ENCODE measurements at regions not wholly inside any gene's neighbourhood (a gene's known extent, or its start where the extent isn't known, plus 50 kb on each side); places are given as distances from the start of the nearest gene placed in this dataset.

- DNase-seq (ENCODE audit: low spot score in 2 of 2): no peak
Observed at GRCh38 chr2:138175066-138175465, 210.8 kb downstream of the HNMT start.

GRCh38 chr2:138176862-138177439 is 212.7 kb downstream of the HNMT start:
- DNase-seq (ENCODE audit: low spot score in 2 of 2): no peak
- Histone ChIP-seq H3K27me3 (no peaks in the 10 kb centered on the region), H3K27ac (no peak overlapping the region), H3K4me3 (no peak overlapping the region), H3K4me1 (no peaks in the 10 kb centered on the region), H3K9me3 (no peaks in the 10 kb centered on the region), H3K36me3 (no peaks in the 10 kb centered on the region)
- intact Hi-C loops (cut with DNase I; ENCODE audit: low total_unique reads): loop anchor here (5.0 kb wide), 1 partner anchor 345 kb away; no protein-coding TSS in a partner anchor
- TF ChIP-seq POLR2AphosphoS5 (IDR thresholded peaks at IDR 0.05) (no peak), CTCF (IDR thresholded peaks at IDR 0.05) (no peak), POLR2A (IDR thresholded peaks at IDR 0.05) (no peak)

More at GRCh38 chr2:138175066-138175465, 210.8 kb downstream of the HNMT start:
- no peak for TF ChIP-seq POLR2A (IDR thresholded peaks at IDR 0.05)
- no peak for TF ChIP-seq POLR2AphosphoS5 (IDR thresholded peaks at IDR 0.05)
- TF ChIP-seq CTCF (IDR thresholded peaks at IDR 0.05): no peak
- intact Hi-C loops (cut with DNase I; ENCODE audit: low total_unique reads): loop anchor here (5.0 kb wide), 1 partner anchor 343 kb away; no protein-coding TSS in a partner anchor
- Histone ChIP-seq H3K9me3 (no peaks in the 10 kb centered on the region), H3K4me3 (no peak overlapping the region), H3K36me3 (no peaks in the 10 kb centered on the region), H3K27ac (no peak overlapping the region), H3K27me3 (no peaks in the 10 kb centered on the region), H3K4me1 (no peaks in the 10 kb centered on the region)

GRCh38 chr2:138177693-138178092 is 213.4 kb downstream of the HNMT start:
- TF ChIP-seq CTCF (IDR thresholded peaks at IDR 0.05): no peak
- no peak for TF ChIP-seq POLR2A (IDR thresholded peaks at IDR 0.05)
- TF ChIP-seq POLR2AphosphoS5 (IDR thresholded peaks at IDR 0.05): no peak
- H3K36me3 ChIP-seq: no peaks in the 10 kb centered on the region
- H3K4me1 ChIP-seq: no peaks in the 10 kb centered on the region
- no peak for DNase-seq (ENCODE audit: low spot score in 2 of 2)
- no peak overlapping the region for H3K27ac ChIP-seq
- intact Hi-C loops (cut with DNase I; ENCODE audit: low total_unique reads): loop anchor here (5.0 kb wide), 1 partner anchor 345 kb away; no protein-coding TSS in a partner anchor
- H3K9me3 ChIP-seq: no peaks in the 10 kb centered on the region
- no peak overlapping the region for H3K4me3 ChIP-seq
- H3K27me3 ChIP-seq: no peaks in the 10 kb centered on the region

- TF ChIP-seq CTCF (IDR thresholded peaks at IDR 0.05) (no peak), POLR2AphosphoS5 (IDR thresholded peaks at IDR 0.05) (no peak), POLR2A (IDR thresholded peaks at IDR 0.05) (no peak)
- Histone ChIP-seq H3K27ac (no peak overlapping the region), H3K27me3 (no peaks in the 10 kb centered on the region), H3K4me3 (no peak overlapping the region), H3K9me3 (no peaks in the 10 kb centered on the region), H3K4me1 (no peaks in the 10 kb centered on the region), H3K36me3 (no peaks in the 10 kb centered on the region)
- no peak for DNase-seq (ENCODE audit: low spot score in 2 of 2)
- intact Hi-C loops (cut with DNase I; ENCODE audit: low total_unique reads): no loop called here
Observed at GRCh38 chr2:138180692-138181386, 216.6 kb downstream of the HNMT start.

- Histone ChIP-seq H3K4me1 (no peaks in the 10 kb centered on the region), H3K4me3 (no peak overlapping the region), H3K27me3 (no peaks in the 10 kb centered on the region), H3K27ac (no peak overlapping the region), H3K9me3 (no peaks in the 10 kb centered on the region), H3K36me3 (no peaks in the 10 kb centered on the region)
- no peak for DNase-seq (ENCODE audit: low spot score in 2 of 2)
- TF ChIP-seq CTCF (IDR thresholded peaks at IDR 0.05): no peak
- no peak for TF ChIP-seq POLR2AphosphoS5 (IDR thresholded peaks at IDR 0.05)
- no peak for TF ChIP-seq POLR2A (IDR thresholded peaks at IDR 0.05)
- intact Hi-C loops (cut with DNase I; ENCODE audit: low total_unique reads): no loop called here
Observed at GRCh38 chr2:138182250-138182936, 218.1 kb downstream of the HNMT start.

Data from breast epithelium (tissue), 4 donors.